GM19372 (cell line): ENCODE measurements at regions not wholly inside any gene's neighbourhood (a gene's known extent, or its start where the extent isn't known, plus 50 kb on each side); places are given as distances from the start of the nearest gene placed in this dataset.

ENCODE experiments used
- ATAC-seq: cut with Tn5 transposase; IDR thresholded peaks from one replicate; pipeline ENCODE4 v1.9.1; 2021; ENCODE audit warnings: mild to moderate bottlenecking, low read depth, moderate library complexity; ENCODE audit not compliant: unreplicated experiment

DNA sequence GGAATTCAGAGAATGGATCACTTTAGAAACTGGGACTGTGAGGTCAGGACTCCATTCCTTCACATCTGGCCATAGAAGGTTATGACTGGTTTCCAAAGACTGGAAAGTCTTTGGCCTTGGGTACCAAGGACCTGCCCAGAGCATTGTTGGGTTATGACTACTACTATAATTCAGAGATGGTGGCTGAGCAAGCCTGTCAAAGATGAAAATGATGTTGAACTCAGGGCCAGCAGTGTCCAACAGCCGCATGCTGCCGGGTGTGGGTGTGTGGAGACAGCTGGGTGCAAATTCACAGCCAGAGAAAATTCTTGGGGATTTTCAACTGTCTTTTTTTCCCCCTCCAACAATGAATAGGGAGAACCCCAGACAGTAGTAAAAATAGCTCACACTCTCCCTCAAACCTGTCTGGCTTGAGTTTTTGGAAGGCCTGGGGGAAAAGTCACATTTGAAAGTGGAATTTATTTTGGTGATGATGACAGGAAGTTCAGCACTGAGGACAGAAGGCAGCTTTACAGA is 166.8 kb upstream of the NCAM1 start:
- ATAC-seq, result no peak

DNA sequence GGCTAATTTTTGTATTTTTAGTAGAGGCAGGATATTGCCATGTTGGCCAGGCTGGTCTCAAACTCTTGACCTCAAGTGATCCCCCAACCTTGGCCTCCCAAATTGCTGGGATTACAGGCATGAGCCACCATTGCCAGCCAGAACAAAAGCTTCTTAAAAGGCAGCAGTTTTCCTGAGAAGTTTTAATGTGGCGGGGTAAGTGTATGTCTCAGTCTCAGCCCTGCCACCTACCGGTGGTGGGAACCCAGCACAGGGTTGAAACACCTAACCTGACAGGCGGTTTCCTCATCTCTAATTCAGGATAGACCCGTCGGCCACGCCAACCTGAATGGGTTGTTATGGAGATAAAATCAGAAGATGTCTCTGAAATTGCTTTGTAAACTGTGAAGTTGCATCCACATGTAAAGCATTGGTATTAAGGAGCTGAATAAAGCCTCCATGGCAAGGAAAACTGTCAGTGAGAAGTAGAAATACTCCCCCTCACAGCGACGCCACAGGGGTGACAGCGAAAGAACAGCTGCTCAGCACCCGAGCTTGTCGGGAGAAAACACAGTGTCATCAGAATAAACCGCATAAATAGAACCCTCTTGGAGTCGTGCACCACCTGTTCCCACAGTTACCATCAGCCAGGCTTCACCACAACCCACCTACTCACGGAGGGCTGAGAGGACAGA is 165.9 kb upstream of the NCAM1 start:
- no peak for ATAC-seq

DNA sequence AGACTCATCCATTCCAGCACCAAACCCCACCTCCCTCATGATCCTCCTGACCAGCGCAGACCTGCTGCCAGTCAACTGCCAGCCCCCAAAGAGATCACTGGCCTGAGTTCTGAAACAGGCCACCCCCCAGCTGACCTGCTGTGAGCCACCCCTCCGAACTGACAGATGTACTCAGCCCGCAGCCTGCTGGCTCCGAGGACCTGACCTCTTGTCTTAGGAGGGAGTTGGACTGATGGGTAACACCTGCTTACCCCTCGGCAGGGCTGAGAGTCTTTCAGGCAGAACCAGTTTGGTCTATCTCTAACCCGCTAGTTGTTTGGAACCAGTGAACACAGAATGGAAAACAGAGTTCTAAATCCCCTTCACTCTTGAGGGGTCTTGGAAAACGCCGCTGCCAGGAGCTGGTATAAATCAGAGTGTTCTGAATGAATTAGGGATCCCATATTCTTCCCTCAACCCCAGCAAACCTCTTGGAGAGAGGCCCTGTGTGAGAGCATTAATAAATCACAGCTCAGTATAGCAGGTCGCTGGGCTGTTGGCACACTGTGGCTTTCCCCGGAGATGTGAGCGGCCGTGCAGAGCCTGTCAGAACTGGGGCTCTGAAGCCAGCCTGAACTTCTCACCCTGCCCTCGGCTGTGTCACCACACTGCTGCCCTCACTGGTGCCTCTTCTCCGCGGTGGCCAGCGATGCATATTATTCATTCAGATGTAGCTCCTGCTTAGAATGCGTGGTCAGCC is 165.1 kb upstream of the NCAM1 start:
- ATAC-seq, result no peak

DNA sequence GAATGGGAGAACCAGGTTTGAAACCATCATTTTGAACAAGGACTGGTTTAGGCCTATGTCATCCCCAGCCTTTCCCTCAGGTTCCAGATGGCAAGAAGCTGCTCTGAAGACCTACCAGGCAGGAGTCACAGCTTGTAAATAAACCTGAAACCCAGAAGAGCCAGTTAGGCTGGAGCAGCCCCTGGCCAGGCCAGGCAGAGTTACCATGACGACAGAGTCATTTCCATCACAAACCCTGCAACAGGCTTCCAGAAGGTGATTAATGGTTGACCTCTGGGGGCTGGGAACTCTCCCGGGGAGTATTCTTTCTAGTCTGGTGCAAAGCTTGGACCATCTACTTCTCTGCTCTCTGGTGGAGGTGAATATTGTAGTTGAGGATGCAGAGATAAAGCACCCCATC is 164.1 kb upstream of the NCAM1 start:
- no peak for ATAC-seq

DNA sequence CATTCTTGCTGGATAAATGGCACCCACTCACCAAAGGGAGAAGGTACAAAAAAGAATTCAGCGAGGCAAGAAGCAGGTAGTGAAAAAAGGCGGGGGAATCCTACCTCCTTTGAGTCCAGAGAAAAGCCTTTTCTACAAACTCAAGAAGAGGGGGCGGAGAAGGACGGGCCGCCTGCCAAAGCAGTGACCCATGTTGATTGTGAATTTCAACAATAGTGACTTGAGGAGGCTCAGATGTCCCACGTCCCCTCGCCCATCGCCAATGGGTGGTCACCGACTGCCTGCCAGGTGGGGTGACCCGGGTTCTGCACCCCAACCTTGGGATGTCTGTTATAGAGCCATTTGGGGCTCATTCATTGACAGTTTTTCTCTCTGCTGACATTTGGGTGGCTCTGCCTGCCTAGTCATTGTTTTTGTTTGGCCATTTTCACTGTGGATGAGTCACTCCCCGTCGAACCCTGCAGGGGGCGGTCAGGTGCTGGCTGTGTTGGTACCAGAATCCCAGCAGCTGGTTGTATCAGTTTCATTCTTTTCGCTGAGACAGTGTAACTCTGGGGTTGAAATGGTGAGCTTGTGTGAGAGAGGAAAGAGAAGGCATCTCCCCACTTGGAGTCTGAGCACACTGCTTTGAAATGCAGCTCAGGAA is 163.4 kb upstream of the NCAM1 start:
- ATAC-seq, result no peak

DNA sequence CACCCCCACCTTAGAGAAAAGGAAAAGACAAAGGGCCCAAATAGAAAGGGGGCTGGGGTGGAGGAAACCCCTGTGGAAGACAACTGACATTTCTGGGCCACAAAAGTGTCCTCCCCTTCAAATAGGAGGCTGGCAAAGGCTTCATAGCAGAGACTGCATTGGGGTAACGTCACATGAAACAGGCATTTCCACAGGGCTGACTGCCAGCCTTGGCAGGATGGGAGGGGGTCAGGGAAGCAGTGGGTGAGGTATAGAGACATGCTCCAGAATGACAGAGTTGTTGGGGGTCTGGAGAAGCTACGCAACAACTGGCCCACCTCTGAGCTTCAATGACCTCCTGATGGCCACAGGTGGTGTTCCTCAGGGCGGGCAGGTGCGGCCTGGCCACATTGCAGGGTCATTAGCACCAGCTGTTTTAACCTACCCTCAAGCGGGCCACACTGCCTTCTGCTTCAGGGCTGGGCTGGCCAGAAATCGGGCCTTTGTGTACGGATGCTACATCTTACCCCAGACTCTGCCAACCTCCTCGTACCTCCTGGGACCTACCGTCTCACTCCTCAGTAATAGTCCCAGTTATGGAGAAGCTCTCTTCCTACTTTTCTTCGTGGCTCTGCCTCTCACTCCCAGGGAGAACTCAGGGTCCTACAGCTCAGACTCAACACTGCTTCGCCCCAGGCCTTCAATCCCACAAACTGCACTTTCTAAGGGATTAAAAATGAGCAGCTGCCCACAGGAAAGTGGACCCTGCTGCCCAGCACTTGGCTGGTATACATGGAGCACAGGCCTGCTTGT is 160.0 kb upstream of the NCAM1 start:
- ATAC-seq, result no peak

DNA sequence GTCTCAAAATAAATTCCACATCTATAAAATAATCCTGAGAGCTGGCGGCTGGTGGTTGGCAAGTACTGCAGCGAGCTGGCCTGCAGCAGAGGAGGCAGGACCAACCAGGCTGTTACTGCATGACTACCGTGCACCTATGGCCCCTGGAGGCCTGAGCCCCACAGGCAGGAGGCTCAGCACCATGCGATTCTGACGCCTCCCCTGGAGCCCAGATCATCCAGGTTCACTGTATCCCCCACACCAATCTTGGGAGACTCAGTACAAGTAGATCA is 159.5 kb upstream of the NCAM1 start:
- ATAC-seq, result no peak

DNA sequence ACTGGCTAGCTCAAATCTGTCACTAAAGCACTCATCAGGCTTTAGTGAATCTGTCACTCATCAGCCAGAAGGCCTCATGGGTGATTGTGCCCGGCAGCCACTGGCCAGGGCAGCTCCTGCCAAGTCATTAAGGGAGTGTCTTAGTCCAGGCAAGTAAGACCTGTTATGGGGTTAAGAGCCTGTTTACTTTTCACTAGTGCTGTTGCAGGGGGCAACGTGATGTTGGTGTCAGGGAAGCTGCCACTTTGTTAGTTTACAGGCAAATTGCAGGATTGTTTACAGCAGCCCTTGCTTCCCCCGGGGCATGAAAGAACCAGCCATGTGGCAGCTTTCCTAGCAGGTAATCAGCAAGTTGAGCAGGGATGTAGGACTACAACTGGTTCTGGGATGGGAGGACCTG is 155.6 kb upstream of the NCAM1 start:
- no peak for ATAC-seq

DNA sequence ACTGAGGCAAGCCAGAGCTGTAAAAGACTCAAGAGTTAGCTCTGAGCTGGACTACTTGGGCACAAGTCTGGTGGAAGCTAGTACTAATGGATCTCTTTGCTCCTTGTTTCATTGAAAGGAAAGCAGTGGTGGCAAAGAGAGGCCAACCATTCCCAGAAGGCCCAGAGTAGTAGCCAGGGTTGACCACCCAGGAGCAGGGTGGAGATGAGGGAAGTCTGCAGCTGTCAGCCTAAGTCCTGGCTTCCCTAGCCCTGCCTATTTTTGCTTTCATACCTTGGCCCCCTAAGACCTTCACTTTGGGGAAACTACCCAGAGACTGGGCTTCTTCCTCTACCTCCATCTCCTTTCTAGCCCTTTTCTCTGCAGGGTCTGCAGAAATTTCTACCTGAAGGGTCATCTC is 155.0 kb upstream of the NCAM1 start:
- no peak for ATAC-seq

DNA sequence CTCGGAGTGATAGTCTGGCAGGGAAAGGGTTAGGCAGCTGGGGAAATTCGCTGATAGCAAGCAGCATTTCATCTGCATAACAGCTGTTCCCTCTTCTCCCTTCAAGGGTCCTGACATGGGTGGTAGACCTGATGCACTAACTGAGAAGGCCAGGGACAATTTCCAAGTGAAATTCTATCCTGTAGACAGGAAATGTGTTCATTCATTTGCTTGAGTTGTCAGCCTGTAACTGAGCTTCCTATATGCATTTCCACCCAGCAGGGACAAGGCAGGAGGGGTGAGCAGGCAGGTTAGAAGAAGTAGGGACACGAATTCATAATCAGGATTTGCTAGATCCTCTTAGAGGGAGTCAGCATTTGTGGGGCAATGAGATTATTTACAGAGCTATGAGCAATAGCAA is 154.3 kb upstream of the NCAM1 start:
- ATAC-seq, result no peak

DNA sequence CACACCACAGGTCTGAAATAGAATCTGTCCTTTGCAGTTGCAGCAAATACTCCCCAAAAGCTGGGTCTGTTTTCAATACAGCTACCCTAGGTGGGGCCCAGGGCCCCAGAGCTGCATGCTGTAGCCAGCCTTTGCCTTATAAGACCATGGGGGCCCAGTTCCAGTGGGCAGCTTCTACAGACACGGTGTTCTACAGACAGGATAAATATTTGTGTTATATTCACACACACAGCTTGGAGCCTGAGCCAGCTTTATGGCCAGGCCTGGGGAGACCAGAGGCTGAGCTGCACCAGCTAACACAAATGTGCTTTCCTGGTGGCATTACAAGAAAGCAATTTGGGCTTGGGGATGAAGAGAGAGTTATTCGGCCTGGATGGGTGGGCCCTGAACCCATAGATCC is 151.8 kb upstream of the NCAM1 start:
- no peak for ATAC-seq

DNA sequence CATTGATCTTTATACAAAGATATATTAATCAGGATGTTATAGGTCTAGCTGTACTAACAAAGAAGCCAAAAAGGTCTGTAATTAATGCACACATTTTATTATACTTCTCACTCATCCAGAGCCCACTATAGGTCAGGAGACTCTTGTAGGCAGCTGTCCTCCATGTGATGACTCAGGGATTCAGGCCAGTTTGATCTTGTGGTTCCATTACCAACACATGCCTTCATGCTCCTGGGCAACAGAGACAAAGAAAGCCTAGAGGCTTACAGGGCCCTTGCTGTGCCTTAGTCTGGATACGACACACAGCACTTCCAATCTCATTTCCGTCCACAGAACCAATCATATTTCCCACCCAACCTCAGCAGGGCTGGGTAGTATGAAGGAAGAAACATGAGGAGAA is 150.3 kb upstream of the NCAM1 start:
- ATAC-seq, result no peak

DNA sequence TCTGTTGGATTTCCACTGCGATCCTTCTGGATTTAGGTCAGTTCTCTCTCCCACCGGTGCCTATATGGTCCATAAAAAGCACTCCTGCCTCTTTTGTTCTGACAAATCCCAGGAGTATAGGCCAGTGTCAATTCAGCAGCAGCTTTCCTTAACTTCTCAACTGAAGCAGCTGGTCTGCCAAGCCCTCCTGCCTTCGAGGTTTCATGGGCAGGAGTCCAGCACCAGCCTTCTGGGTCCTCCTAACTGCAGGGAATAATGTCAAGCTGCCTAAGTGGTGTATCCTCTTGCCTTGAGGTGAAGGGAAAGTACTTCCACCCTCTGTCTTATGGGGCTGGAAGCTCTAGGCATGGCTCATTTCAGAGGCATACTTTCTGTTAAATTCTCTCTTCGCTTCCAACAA is 149.4 kb upstream of the NCAM1 start:
- ATAC-seq, result no peak

DNA sequence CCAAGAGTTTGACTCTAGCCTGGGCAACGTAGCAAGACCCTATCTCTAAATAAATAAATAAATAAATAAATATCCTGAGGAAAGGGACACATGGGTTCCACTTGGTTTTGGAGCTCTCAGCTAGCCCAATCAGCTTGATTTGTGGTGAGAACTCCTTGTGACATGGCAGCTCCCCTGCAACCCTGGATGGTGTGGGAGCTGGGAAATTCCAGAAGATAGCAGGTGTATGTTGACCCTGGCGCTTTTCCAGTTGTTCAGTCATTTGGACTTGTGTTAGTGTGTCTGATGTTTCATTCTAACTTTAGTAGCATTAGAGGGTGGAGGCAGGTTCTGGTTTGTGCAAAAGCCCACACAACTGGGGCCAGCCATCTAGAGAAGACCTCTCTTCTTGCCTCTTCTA is 148.5 kb upstream of the NCAM1 start:
- ATAC-seq, result no peak

DNA sequence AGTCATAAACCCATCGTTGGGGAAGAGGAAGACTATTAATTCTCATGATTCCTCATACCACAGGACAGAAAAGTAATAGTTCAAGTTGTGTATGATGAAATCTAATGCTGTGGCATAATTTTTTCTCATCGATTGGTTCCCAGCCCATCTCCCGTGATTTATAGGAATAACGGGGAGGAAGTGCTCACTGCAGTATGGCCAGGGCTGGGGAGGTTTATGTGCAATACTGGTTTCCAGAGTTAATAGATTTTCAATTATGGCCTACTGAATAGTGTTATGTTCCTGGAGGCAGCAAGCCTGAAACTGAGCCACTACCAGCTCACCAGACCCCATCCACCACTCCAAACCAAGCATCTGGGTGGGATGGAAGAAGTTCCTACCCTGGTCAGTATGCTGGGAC is 147.1 kb upstream of the NCAM1 start:
- no peak for ATAC-seq

DNA sequence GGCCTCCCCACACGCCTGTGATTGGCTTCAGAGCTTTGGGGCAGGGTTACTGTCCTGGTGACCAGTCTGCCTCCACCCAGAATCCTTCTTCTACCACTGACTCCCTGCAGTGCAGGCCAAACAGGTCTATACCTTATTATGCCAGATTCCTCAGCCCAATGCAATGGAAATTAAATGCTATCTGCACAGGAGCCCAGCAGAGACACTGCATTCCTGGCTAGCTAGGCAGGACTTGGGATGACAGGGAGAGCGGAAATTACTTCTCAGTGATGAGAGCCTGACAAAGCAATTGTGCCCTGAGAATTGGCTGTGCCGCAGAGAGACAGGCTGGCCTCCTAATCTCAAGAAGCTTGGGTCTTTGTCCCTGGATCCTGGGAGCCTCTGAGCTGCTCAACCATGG is 143.8 kb upstream of the NCAM1 start:
- ATAC-seq, result no peak

DNA sequence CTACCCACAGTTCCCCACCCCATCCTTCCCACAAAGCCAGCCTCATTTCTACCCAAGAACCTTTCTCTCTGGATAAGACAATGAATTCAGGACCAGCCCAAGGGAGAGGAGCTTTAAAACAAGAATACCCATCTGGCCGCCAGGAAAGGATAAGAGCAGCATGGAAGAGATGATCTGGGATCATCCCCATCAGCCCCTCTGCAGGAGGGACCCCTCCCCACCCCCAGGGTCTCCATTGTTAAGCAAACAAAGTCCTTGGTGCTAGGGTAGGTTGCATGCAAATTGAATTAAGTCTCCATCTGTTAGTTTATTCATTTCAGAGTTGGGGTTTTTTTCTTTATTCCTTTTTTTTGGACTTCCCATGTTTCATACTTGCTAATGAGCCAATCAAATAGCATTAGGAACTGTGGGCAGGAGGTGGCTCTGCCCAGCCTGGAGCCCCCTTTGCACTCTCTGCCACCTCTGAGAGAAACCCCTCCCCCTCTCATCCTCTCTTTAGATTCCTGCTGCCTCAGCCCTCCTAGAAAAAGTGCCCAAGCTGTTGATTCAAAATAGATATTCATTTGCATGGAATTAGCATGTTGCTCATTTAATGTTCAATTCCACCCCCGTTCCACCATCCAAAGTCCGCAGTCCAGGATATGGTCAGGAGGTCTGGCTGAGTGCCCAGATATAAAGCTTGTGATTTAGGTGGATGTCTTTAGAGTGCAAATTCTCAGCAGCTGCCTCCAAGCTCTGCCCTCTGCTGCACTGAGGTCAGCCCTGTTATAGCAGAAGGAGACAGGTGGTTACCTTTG is 138.5 kb upstream of the NCAM1 start:
- ATAC-seq, result no peak

DNA sequence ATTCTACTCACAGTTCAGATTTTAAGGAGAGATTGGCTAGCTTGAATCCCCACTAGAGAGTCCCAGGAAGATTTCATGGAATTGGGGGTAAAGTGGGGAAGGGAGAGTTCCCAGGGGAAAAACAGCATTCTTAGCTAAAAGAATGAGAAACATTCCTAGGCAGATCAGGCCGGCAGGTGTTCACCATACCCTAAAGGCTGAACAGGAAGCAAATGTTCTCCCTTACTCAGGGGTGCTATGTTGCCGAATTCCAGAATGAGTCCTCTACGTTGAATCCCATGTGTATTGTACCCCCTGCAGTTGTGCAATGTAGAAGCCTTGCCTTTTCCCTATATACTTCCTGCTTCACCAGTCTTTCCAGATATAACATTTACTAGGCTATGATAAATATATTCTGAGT is 135.2 kb upstream of the NCAM1 start:
- no peak for ATAC-seq

DNA sequence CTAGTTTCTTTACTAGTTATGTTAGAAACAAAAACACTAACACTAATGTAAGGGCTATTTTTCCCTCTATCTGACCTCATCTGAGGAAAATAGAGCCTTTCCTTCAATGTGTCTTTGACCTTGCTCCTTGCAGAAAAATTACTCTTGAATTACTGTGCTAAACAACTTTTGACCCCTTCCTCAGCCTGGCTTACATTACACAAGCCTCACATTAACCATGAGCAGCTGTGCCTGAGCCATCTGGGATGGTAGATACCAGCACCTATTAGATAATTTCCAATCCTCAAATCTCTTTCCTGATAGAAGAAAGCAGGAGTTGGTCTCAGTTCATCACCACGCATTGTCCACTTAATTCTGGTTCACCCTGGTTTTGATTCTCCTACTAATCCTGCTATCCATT is 134.4 kb upstream of the NCAM1 start:
- no peak for ATAC-seq

DNA sequence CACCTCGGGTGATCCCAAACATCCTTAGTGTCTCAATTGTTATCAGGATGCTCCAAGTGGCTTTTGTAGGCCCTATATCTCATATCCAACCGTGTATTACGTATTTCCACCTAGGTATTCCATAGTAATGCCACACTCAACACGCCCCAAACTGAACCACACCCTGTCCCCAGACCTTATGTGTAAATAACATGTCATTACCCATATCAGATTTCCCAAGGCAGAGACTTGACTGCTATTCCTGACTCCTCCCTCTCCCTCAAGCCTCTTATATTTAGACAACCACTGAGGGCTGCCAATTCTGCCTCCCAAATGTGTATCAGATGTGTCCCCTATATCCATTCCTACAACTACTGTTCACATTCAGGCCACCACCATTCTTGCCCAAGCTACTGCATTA is 132.8 kb upstream of the NCAM1 start:
- ATAC-seq, result no peak
